Lung microvascular endothelial cell (primary cell): ENCODE measurements at regions not wholly inside any gene's neighbourhood (a gene's known extent, or its start where the extent isn't known, plus 50 kb on each side); places are given as distances from the start of the nearest gene placed in this dataset.
"Not testable (repeated sequence)": the region's sequence is repeated elsewhere in the genome, so short reads cannot be mapped to it uniquely, and the experiment has no call there.

Experiments used
- DNase-seq, 2 donors: peaks; one replicate each; pipeline versions ENCODE4 v3.0.0 to v3.0.0-alpha.2; 2010; ENCODE audit warnings: low read depth in 2 of 2

DNA sequence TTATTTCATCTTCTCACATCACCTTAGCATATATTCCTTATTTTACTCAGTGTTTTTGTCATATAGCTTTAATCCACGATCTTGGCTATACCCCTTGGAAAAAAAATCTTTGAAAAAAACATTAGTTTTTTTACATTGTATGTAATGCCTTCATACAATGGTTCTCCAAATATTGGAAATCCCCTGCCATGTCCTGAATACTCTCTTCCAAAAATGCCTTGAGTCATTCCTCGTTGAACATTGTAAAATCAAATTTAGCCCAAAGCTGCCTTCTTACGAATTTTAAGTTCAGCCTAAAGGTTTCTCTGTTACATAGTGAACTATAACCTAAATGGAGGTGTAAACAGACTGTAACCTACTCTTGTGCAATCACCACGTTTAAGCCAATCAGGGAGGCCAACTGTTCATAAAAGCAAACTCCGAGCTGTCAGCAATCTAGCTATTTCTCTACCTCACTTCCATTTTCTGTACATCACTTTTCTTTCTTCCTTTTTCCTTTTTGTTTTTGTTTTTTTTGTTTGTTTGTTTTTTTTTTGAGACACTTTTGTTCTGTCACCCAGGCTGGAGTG is 140.1 kb downstream of the ANXA2 start:
- DNase-seq, result no peak

GRCh38 chr15:60259469-60259868 is 138.3 kb downstream of the ANXA2 start:
- DNase-seq, result no peak

DNA sequence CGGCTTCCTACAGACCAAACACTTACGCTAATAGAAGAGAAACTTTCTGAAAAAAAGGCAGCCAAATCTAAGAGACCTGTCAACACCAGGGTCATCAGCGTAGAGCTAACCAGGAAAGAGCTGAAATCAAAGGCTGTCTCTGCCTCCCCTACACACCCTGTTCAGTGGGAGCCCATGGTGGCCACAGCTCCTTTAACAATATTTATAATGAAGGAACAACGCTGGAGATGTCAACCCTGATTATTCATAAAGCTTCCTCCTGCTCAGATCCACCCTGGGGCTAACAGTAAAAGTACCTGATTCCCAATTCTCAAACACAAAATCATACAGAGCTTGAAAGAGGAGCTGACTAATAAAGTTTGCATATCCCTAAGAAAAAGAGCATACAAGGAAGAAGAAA is 133.7 kb downstream of the ANXA2 start:
- DNase-seq, result no peak

GRCh38 chr15:60264566-60264965 is 133.2 kb downstream of the ANXA2 start:
- DNase-seq, result no peak

GRCh38 chr15:60265057-60265456 is 132.7 kb downstream of the ANXA2 start:
- DNase-seq, result no peak

GRCh38 chr15:60272623-60273022 is 125.2 kb downstream of the ANXA2 start:
- DNase-seq, result no peak

- DNase-seq, result no peak
Observed at GRCh38 chr15:60275624-60276023, 122.2 kb downstream of the ANXA2 start.

GRCh38 chr15:60278879-60279278 is 118.9 kb downstream of the ANXA2 start:
- no peak for DNase-seq

- DNase-seq, result no peak
Observed at GRCh38 chr15:60280259-60280658, 117.5 kb downstream of the ANXA2 start.

DNA sequence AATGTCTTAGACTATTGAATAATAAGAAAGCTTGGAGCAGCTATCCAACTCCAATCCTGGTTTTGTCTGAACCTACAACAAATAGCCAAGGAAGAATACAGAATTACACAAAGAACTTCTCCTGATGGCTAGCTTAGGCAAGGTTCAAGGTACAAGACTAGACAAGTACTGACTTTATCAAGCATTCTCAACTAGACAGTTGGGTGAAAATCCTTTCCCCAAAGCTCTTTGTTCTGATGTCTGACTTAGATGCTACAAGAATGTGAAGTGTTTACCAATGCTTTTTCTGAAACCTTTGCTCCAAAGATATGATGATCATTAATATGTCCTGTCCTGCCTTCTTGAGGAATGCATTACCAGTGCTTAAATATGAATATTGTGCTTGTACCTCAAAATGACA is 113.8 kb downstream of the ANXA2 start:
- no peak for DNase-seq

DNA sequence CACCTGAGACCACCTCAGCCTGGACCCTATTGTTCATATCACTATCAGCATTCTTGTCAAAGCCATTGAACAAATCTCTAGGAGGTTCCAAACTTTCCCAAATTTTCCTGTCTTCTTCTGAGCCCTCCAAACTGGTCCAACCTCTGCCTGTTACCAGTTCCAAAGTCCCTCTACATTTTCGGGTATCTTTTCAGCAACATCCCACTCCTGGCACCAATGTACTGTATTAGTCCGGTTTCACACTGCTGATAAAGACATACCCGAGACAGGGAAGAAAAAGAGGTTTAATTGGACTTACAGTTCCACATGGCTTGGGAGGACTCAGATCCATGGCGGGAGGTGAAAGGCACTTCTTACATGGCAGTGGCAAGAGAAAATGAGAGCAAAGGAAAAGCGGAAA is 101.9 kb downstream of the ANXA2 start:
- DNase-seq, result not testable (repeated sequence)

DNA sequence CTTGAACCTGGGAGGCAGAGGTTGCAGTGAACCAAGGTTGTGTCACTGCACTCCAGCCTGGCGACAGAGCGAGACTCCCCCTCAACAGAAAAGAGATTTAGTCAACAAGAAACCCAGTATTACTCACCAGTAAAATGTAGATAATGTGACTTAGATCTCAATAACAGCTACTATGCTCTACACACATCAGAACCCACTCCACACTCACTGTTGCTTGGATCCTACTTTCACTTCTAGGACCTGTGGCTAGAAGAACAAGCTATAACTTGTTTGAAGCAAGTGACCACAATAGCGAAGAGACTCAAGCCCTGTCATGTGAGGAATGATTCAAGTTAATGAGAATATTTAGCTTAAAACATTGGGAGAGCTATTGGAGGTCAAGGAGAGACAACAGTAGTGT is 100.7 kb downstream of the ANXA2 start:
- no peak for DNase-seq
